NCI-H1417 (cell line): ENCODE measurements at regions not wholly inside any gene's neighbourhood (a gene's known extent, or its start where the extent isn't known, plus 50 kb on each side); places are given as distances from the start of the nearest gene placed in this dataset.
"Not testable (repeated sequence)": the region's sequence is repeated elsewhere in the genome, so short reads cannot be mapped to it uniquely, and the experiment has no call there.

Experiments used
- DNase-seq, 3 experiments: peaks; one replicate each; lab custom pipeline; 2025; lab: John Stamatoyannopoulos, UW

DNA sequence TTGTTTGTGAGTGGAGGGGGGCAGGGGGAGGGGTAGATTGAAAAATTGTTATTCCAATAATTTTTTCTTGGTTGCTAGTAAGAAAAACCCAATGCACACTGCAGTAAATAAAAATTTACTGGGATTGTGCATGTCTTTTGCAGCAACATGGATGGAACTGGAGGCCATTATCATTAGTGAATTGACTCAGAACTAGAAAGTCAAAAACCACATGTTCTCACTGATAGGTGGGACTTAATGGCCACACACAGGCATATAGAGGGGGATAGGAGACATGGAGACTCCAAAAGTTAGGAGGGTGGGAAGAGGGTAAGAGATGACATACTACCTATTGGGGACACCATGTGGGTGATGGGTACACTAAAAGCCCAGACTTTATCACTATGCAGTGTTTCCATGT, 67.2 kb downstream of the BUB3 start:
- DNase-seq, result no peak

GRCh38 chr10:123222832-123223231, 68.6 kb downstream of the BUB3 start:
- no peak for DNase-seq

- DNase-seq, result no peak
These were observed 73.5 kb downstream of the BUB3 start for GRCh38 chr10:123227706-123228105.

DNA sequence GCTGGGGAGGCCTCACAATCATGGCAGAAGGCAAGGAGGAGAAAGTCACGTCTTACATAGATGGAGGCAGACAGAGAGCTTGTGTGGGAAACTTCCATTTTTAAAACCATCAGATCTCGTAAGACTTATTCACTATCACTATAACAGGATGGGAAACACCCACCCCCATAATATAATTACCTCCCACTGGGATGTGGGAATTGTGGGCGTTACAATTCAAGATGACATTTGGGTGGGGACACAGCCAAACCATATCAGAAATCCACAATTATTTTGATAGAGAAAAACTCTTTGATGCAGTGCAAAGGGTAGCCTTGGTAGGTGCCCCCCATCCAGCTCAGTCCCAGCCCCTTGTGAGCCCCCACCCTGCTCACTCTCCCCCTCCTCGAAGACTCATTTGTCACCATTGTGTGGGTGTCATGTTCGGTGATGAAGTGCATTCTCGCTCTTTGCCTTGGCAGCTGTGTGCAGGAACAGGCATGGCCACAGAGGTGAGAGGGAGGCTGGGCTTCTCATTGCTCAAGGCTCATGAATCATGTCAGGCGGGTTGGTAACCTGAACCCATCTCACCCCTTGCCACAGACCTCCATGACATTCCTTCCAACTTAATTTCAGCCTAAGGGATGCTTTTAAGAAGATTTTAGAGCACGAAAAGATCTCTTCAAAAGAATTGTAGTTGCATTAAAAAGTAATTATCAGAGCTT, 75.9 kb downstream of the BUB3 start:
- peak in 1 of 3 experiments; percentile 13 for DNase-seq

- DNase-seq, result not testable (repeated sequence)
These were observed 78.7 kb downstream of the BUB3 start for GRCh38 chr10:123232879-123233278.

DNA sequence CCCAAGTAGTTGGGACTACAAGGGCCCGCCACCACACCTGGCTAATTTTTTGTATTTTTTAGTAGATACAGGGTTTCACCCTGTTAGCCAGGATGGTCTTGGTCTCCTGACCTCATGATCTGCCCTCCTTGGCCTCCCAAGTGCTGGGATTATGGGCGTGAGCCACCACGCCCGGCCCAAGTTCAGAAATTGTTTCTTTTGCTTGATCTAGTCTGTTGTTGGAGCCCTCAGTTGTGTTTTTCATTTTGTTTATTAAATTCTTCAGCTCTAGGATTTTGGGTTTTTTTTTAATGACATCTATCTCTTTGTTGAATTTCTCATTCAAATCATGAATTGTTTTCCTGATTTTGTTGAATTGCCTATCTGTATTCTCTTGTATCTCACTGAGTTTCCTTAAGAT, 80.8 kb downstream of the BUB3 start:
- not testable (repeated sequence) for DNase-seq

DNA sequence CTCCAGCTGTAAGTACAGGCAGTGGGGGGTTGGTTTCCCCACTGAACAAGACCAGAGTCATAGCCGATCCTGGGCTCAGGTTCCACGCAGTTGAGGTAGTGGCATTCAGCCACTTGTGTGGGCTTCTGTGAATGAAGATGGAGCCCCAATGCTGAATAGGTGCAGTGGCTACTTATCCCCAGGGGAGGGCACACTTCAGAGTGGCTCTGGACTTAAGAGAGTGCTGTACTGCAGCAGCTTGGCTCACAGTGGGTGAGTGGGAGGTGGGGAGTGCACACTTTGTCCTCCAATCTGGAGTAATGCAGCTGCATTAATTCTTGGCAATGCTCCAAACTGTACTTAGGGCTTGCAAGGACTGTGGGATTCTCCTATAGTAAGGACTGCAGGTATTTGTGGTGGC, 81.9 kb downstream of the BUB3 start:
- peak in 1 of 3 experiments; percentile 1 for DNase-seq

DNA sequence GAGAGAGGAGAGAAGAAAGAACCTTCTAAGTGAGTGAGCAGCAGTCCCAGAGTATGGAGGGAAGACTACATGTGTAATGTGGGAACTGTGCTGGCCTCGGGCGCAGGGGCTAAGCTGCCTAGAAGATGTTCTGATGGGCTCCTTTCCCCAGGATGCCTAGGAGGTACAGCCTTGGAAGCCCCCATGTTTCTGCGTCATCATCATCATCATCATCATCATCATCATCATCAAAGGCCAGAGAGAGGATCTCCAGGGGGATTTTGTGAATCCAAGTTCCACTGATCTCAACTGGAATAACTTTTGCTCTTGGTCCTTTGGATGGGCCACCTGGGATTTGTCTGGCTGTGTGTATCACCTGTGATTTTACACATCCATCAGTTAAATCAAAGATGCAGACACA, 86.0 kb downstream of the BUB3 start:
- no peak for DNase-seq

GRCh38 chr10:123240776-123241175, 86.6 kb downstream of the BUB3 start:
- DNase-seq, result no peak

DNA sequence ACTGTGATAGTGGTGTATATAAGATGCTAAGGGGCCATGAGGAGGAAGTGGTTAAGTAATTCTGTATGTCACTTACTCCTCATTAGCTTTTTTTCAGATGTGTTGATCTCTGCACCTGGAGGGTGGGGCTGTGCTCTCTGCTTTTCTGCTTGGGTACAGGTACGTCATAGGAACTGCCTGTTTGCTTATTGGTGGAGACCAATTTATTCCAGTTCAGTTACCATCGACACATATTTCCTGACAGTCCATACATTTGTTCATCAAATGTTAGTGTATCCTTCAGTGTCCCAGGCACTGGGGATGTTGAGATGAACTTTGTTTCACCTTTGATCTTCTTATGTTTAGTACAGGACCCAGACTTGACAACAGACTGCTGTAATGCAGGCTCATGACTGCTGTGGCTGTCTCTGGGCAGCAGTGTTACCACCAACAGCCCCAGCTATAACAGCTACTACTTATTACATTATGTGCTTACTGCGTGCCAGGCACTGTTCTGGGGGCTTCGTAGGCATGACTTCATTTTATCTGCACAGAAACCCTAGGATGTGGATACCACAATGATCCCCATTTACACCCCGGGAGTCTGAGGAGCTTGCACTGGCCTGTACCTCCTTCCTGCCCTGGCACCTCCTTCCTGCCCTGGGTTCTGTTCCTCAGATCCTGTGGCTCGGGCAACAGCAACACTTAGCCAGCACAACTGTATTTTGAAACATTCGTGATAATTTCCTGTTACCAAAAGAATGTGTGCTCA, 87.4 kb downstream of the BUB3 start:
- DNase-seq, result peak in 1 of 3 experiments; percentile 7

DNA sequence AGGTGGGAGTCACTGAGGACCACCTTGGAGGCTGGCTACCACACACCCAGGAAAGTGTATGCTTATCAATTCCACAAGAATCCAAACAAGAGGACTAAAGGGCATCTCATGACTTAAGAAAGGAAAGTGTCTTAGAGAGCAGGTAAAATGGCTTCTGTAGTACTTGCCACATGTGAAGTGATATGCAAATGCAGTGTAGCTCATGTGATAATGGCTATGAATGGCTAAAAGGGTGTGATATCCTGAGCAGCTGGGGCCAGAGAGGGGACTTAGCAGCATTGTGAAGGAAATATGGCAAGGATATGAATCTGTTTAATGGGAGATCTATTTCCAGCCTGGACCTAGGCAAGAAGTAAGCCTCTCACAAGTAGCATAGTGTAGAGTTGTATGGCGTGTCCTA, 90.5 kb downstream of the BUB3 start:
- DNase-seq, result no peak

GRCh38 chr10:123245264-123245663, 91.1 kb downstream of the BUB3 start:
- DNase-seq, result no peak

DNA sequence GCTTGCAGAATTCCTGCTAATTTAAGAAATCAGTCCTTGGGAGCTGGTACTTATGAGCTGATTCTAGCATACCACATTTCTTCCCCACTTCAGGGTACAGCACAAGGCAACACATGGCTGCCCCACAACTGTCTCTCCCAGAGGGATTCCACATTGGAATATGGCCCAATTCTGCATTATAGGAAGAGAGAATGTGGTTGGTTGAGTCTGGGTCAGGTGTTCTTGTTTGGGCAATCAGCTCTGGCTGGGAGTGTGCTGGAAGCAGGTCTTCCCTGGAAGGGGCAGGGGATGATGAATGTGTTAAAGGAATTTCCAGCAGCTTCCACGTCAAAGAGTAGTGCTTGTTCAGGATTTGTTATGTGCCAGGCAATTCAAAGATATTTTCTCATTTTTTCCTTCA, 95.7 kb downstream of the BUB3 start:
- DNase-seq, result no peak

- DNase-seq, result peak in 2 of 3 experiments; percentile 60 to 85
These were observed 96.4 kb downstream of the BUB3 start for GRCh38 chr10:123250640-123251039.

DNA sequence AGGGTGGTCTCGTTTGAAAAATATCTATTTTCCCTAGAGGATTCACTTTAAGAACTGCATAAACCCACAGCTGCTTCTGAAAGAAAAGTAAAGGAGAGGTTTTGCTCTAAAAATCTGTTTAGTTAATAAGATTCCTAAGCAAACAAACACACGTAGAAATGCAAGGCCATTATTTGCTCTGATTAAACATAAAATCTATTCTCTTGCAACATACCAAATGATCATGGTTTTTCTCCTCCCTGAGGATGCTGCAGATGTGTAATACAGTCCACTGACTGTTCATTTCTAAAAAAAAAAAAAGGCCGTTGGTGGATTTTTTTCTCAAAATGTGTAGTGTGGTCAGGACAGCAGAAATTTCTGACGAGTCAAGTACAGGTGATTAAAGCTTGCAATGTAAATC, 98.6 kb downstream of the BUB3 start:
- peak in 1 of 3 experiments; percentile 62 for DNase-seq

- DNase-seq, result not testable (repeated sequence)
These were observed 100.1 kb downstream of the BUB3 start for GRCh38 chr10:123254343-123254742.

DNA sequence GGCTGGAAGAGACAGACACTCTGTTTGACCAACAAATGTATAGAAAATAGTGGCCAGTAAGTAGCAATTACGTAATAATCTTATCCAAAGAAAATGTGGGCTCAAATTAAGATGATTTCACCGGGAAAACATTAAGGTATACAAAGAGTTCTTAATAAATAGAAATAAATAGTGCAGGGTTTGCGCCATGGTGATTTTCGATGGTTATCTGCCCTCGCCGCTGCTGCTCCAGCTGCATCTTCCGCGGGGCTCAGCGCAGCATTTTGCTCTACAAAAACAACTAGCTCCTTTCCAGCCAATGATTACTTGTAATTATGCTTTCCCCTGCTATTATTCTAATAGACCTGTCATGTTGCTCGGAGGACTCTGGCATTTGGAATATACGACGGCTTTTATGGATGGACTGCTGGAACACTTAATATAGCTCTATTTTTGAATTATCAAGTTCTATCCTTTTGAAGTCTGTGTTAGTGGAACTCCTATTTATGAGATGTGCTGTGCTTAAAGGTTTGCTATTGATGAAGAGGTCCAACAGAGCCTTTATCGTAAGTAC, 103.8 kb downstream of the BUB3 start:
- DNase-seq, result peak in 2 of 3 experiments; percentile 53 to 88

DNA sequence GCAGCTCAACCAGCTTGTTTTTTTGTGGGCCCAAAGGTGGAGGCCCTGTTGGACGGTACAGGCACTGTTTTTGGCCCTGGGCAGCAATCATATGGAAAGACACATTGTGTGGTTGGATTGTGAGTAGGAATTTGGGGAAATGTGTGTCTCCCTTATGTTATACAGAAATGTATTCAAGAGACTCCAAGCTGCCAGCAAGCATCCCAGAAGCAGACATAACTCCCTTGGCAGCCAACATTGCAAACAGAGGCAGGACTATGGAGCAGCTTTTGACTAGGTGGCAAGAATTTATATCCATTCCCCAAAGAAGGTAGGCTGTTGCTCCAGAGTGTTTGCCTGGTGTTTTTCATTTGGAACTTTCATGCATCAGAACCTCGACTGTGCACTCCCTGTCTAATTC, 104.9 kb downstream of the BUB3 start:
- DNase-seq, result no peak

GRCh38 chr10:123259791-123260190, 105.6 kb downstream of the BUB3 start:
- no peak for DNase-seq

DNA sequence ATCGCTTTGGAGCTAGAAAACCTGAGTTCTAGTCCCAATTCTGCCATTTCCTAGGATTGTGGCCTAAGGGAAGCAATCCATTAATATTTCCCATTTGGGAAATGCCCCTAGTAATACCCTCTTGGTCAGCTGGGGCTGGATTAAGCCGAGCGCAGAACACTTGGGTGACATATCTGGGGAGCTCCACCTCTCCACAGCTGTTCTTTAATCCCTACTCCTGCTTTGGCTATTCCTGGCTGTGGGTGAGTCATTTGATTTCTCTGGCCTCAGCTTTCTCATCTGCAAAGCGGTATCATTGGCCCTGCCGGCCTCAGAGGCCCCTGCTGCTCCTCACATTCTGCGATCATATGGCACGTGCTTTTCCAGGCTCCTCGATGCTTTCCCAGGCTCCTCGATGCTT, 108.3 kb downstream of the BUB3 start:
- DNase-seq, result no peak

GRCh38 chr10:123266971-123267370, 112.8 kb downstream of the BUB3 start:
- DNase-seq, result no peak

DNA sequence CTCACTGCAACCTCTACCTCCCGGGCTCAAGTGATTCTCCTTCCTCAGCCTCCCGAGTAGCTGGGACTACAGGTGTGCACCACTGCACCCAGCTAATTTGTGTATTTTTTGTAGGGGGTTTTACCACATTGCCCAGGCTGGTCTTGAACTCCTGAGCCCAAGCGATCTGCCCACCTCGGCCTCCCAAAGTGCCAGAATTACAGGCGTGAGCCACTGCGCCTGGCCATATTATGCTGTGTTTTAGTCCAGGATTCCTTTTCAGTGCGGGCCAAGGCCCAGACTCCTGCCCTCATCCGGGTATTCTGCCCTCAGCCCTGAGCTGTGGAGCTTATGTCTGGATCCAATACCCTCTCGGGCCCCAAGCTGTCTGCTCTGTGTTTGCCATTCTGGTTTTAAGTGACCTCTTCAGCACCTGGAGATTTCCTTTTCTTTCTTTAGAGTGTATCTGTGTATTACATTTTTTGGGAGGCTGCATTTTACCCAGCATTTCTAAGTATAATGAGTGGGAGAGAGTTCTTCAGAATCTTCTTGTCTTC, 114.9 kb downstream of the BUB3 start:
- DNase-seq, result peak in 2 of 3 experiments; percentile 13 to 18

GRCh38 chr10:123269675-123270074, 115.5 kb downstream of the BUB3 start:
- DNase-seq, result no peak
